ENCODE measurements at regions not wholly inside any gene's neighbourhood (a gene's known extent, or its start where the extent isn't known, plus 50 kb on each side); places are given as distances from the start of the nearest gene placed in this dataset.
"Not testable (repeated sequence)": the region's sequence is repeated elsewhere in the genome, so short reads cannot be mapped to it uniquely, and the experiment has no call there.

GRCh38 chr13:50387051-50387581 is 371.9 kb downstream of the KCNRG start:
- DNase-seq (ENCODE audit: low read depth): no peak

GRCh38 chr13:50388481-50388880 is 373.2 kb downstream of the KCNRG start:
- no peak for DNase-seq (ENCODE audit: low read depth)

GRCh38 chr13:50389726-50390125 is 374.5 kb downstream of the KCNRG start:
- no peak for DNase-seq (ENCODE audit: low read depth)

- DNase-seq (ENCODE audit: low read depth): no peak
Measured at GRCh38 chr13:50390503-50391248, 375.4 kb downstream of the KCNRG start.

GRCh38 chr13:50392977-50393376 is 377.7 kb downstream of the KCNRG start:
- DNase-seq (ENCODE audit: low read depth): no peak

GRCh38 chr13:50393628-50394027 is 378.4 kb downstream of the KCNRG start:
- no peak for DNase-seq (ENCODE audit: low read depth)

- no peak for DNase-seq (ENCODE audit: low read depth)
Measured at GRCh38 chr13:50396001-50396400, 380.8 kb downstream of the KCNRG start.

GRCh38 chr13:50396618-50397017 is 381.4 kb downstream of the KCNRG start:
- not testable (repeated sequence) for DNase-seq (ENCODE audit: low read depth)

- no peak for DNase-seq (ENCODE audit: low read depth)
Measured at GRCh38 chr13:50400035-50400726, 384.9 kb downstream of the KCNRG start.

GRCh38 chr13:50401049-50401505 is 385.8 kb downstream of the KCNRG start:
- peak; percentile 72 for DNase-seq (ENCODE audit: low read depth)

GRCh38 chr13:50401721-50402465 is 386.6 kb downstream of the KCNRG start:
- DNase-seq (ENCODE audit: low read depth): peak; percentile 63

GRCh38 chr13:50403311-50403710 is 388.1 kb downstream of the KCNRG start:
- DNase-seq (ENCODE audit: low read depth): no peak

- DNase-seq (ENCODE audit: low read depth): no peak
Measured at GRCh38 chr13:50404116-50404515, 388.9 kb downstream of the KCNRG start.

- DNase-seq (ENCODE audit: low read depth): no peak
Measured at GRCh38 chr13:50404769-50405168, 389.5 kb downstream of the KCNRG start.

- DNase-seq (ENCODE audit: low read depth): no peak
Measured at GRCh38 chr13:50406831-50407230, 391.6 kb downstream of the KCNRG start.

- DNase-seq (ENCODE audit: low read depth): no peak
Measured at GRCh38 chr13:50408068-50408467, 392.8 kb downstream of the KCNRG start.

GRCh38 chr13:50409220-50409619 is 394.0 kb downstream of the KCNRG start:
- DNase-seq (ENCODE audit: low read depth): no peak

GRCh38 chr13:50410921-50411746 is 395.9 kb downstream of the KCNRG start:
- DNase-seq (ENCODE audit: low read depth): peak; percentile 78

- DNase-seq (ENCODE audit: low read depth): no peak
Measured at GRCh38 chr13:50412046-50412617, 396.9 kb downstream of the KCNRG start.

GRCh38 chr13:50414640-50415039 is 399.4 kb downstream of the KCNRG start:
- DNase-seq (ENCODE audit: low read depth): no peak

GRCh38 chr13:50415428-50415827 is 400.2 kb downstream of the KCNRG start:
- no peak for DNase-seq (ENCODE audit: low read depth)
